HepG2 (cell line): ENCODE measurements at regions not wholly inside any gene's neighbourhood (a gene's known extent, or its start where the extent isn't known, plus 50 kb on each side); places are given as distances from the start of the nearest gene placed in this dataset.

Source experiments
- CTCF ChIP-seq: sonication (generic); formaldehyde crosslinking; IDR thresholded peaks from 2 replicates; pipeline ENCODE4 v1.5.0; 2020; ENCODE audit warnings: mild to moderate bottlenecking, missing genetic modification reagents, moderate library complexity
- HBP1 ChIP-seq: IDR thresholded peaks from 2 replicates; pipeline ENCODE4 v1.6.1; 2016; ENCODE audit warnings: low read depth, control low read depth
- HNRNPK ChIP-seq: fragments of 200-400 bp; formaldehyde crosslinking; IDR thresholded peaks from 2 replicates; pipeline ENCODE4 v1.6.1; 2018; ENCODE audit warnings: low read length, low read depth, moderate library complexity, mild to moderate bottlenecking; ENCODE audit not compliant: poor library complexity, severe bottlenecking
- KLF6 ChIP-seq: IDR thresholded peaks from 2 replicates; pipeline ENCODE4 v1.8.0; 2016; ENCODE audit warnings: missing biosample characterization, missing genetic modification reagents
- NR2F2 ChIP-seq: IDR thresholded peaks from 2 replicates; pipeline ENCODE4 v1.6.1; 2012; ENCODE audit warnings: low read depth, inconsistent platforms, borderline replicate concordance
- POLR2AphosphoS2 ChIP-seq: IDR thresholded peaks from 2 replicates; pipeline ENCODE4 v1.6.1; 2011; ENCODE audit warnings: low read depth, low read length, improper control_type of control experiment
- POLR2G ChIP-seq: fragments of 200-400 bp; formaldehyde crosslinking; IDR thresholded peaks from 2 replicates; pipeline ENCODE4 v1.6.1; 2018; ENCODE audit warnings: mild to moderate bottlenecking, low read depth, low read length, moderate library complexity
- ZMYM4 ChIP-seq: sonication (generic); formaldehyde crosslinking; IDR thresholded peaks from 2 replicates; pipeline ENCODE4 v1.8.1; 2023; ENCODE audit warnings: mild to moderate bottlenecking, missing genetic modification reagents

- no peak for TF ChIP-seq KLF6 (CRISPR knock-in tag)
- no peak for TF ChIP-seq CTCF (CRISPR knock-in tag)
- TF ChIP-seq ZMYM4 (CRISPR knock-in tag), result no peak
- no peak for TF ChIP-seq POLR2AphosphoS2
- no peak for TF ChIP-seq HBP1
- TF ChIP-seq NR2F2, result no peak
- TF ChIP-seq HNRNPK, result no peak
- no peak for TF ChIP-seq POLR2G
Observed at GRCh38 chr9:118148990-118149389, 444.8 kb downstream of the TLR4 start.
